Calu3 (cell line): ENCODE measurements at regions not wholly inside any gene's neighbourhood (a gene's known extent, or its start where the extent isn't known, plus 50 kb on each side); places are given as distances from the start of the nearest gene placed in this dataset.

Source experiments
- BruUV-seq: library from RNA; stranded (reverse); fragments of 400-500 nt; replicated peaks from 2 replicates; lab custom pipeline; 2021; lab: Mats Ljungman, UMichigan
- CTCF ChIA-PET: fragments of 300-600 bp; sonication (Branson Sonifier 250); formaldehyde crosslinking; loops from one replicate; lab custom pipeline; 2022; ENCODE audit warnings: antibody characterized with exemption; lab: Charles Lee
- DNase-seq: peaks from one replicate; pipeline ENCODE4 v3.0.0; 2022
- H3K27ac Mint-ChIP-seq: one replicate; pipeline ENCODE4 v1.8.0; 2022; ENCODE audit warnings: mixed read lengths; ENCODE audit not compliant: unreplicated experiment
- H3K27me3 Mint-ChIP-seq: one replicate; pipeline ENCODE4 v1.8.0; 2022; ENCODE audit warnings: mixed read lengths; ENCODE audit not compliant: unreplicated experiment
- H3K36me3 Mint-ChIP-seq: one replicate; pipeline ENCODE4 v1.8.0; 2022; ENCODE audit warnings: mild to moderate bottlenecking, moderate library complexity, mixed read lengths; ENCODE audit not compliant: insufficient read depth, unreplicated experiment
- H3K4me1 Mint-ChIP-seq: one replicate; pipeline ENCODE4 v1.8.0; 2022; ENCODE audit warnings: mild to moderate bottlenecking, low read depth, mixed read lengths; ENCODE audit not compliant: unreplicated experiment
- H3K4me3 Mint-ChIP-seq: one replicate; pipeline ENCODE4 v1.8.0; 2022; ENCODE audit warnings: mild to moderate bottlenecking, low read depth, moderate library complexity, mixed read lengths; ENCODE audit not compliant: unreplicated experiment
- H3K9me3 Mint-ChIP-seq: one replicate; pipeline ENCODE4 v1.8.0; 2022; ENCODE audit warnings: low read depth, mixed read lengths; ENCODE audit not compliant: unreplicated experiment
- CTCF ChIP-seq: fragments of 200-600 bp; IDR thresholded peaks from one replicate; pipeline ENCODE4 v1.8.0; 2022; ENCODE audit warnings: antibody characterized with exemption; ENCODE audit not compliant: unreplicated experiment
- intact Hi-C: fragments of 100-400 bp; cut with micrococcal nuclease; formaldehyde crosslinking; loops from one replicate; pipeline ENCODE4 v1.10.0; 2022; ENCODE audit not compliant: unreplicated experiment

GRCh38 chr11:80959751-80960150, 1518.9 kb upstream of the TENM4 start:
- no peaks in the 10 kb centered on the region for H3K36me3 Mint-ChIP-seq
- H3K27ac Mint-ChIP-seq: no peak overlapping the region
- no TSS peak for BruUV-seq
- DNase-seq: no peak
- H3K27me3 Mint-ChIP-seq: no peaks in the 10 kb centered on the region
- no peak for TF ChIP-seq CTCF
- CTCF ChIA-PET: no interaction called here
- no peak overlapping the region for H3K4me3 Mint-ChIP-seq
- peaks cover 6% of the 10 kb centered on the region for H3K9me3 Mint-ChIP-seq
- H3K4me1 Mint-ChIP-seq: no peaks in the 10 kb centered on the region
- intact Hi-C loops: no loop called here

DNA sequence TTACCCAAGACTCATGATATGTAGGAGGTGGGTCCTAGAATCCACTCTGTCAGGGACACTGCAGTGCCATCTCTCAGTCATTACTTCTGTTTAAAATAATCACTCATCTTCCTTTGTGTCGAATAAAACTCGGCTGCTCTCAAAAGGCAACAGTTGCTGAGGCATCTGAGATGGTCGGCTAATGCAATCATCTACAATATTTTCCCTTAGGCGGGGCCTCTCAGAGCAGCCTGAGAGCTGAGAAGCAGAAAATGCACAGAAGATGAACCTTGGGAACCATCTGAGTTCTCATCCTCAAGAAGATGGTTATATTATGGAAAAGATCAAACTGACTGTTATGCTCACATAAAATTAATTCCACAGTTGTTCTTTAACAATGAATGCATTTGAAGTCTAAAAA, 1518.2 kb upstream of the TENM4 start:
- DNase-seq: no peak
- Mint-ChIP-seq H3K4me3 (no peak overlapping the region), H3K36me3 (no peaks in the 10 kb centered on the region), H3K4me1 (no peaks in the 10 kb centered on the region), H3K9me3 (peaks cover 5% of the 10 kb centered on the region), H3K27me3 (no peaks in the 10 kb centered on the region), H3K27ac (no peak overlapping the region)
- intact Hi-C loops: no loop called here
- TF ChIP-seq CTCF: no peak
- CTCF ChIA-PET: no interaction called here
- no TSS peak for BruUV-seq

- no peaks in the 10 kb centered on the region for H3K4me1 Mint-ChIP-seq
Measured at GRCh38 chr11:80958361-80958760, 1517.5 kb upstream of the TENM4 start.

DNA sequence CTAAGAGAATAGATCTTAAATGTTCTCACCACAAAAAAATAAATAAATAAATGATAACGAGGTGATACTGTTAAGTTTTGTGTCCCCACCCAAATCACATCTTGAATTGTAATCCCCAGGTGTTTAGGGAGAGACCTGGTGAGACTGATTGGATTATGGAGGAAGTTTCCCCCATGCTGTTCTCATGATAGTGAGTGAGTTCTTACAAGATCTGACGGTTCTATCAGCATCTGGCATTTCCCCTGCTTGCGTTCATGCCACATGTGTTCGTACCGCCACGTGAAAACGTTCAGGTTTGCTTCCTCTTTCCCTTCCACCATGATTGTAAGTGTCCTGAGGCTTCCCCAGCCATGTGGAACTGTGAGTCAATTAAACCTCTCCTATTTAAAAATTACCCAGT, 1514.8 kb upstream of the TENM4 start:
- Mint-ChIP-seq H3K4me3 (no peak overlapping the region), H3K27me3 (no peaks in the 10 kb centered on the region), H3K4me1 (no peaks in the 10 kb centered on the region), H3K9me3 (peaks cover 5% of the 10 kb centered on the region), H3K36me3 (no peaks in the 10 kb centered on the region), H3K27ac (no peak overlapping the region)
- intact Hi-C loops: no loop called here
- CTCF ChIA-PET: no interaction called here
- TF ChIP-seq CTCF: no peak
- no TSS peak for BruUV-seq
- no peak for DNase-seq

More at GRCh38 chr11:80958361-80958760, 1517.5 kb upstream of the TENM4 start:
- intact Hi-C loops: no loop called here
- no peak for TF ChIP-seq CTCF
- H3K36me3 Mint-ChIP-seq: no peaks in the 10 kb centered on the region
- CTCF ChIA-PET: interaction anchor here (0.6 kb wide), 1 partner anchor 29 kb away, joined by 7 read pairs; no protein-coding TSS in a partner anchor
- H3K4me3 Mint-ChIP-seq: no peak overlapping the region
- no peak overlapping the region for H3K27ac Mint-ChIP-seq
- no TSS peak for BruUV-seq
- no peaks in the 10 kb centered on the region for H3K27me3 Mint-ChIP-seq
- no peak for DNase-seq
- H3K9me3 Mint-ChIP-seq: peaks cover 5% of the 10 kb centered on the region
